Activated CD8-positive, alpha-beta memory T cell treated with anti-CD3 and anti-CD28 coated beads, Interleukin-2, amount 50 U/mL, for 1 hour (primary cell): ENCODE measurements at regions not wholly inside any gene's neighbourhood (a gene's known extent, or its start where the extent isn't known, plus 50 kb on each side); places are given as distances from the start of the nearest gene placed in this dataset.

ENCODE experiments used
- DNase-seq: peaks from one replicate; pipeline ENCODE4 v3.0.0-alpha.2; 2020; ENCODE audit errors: extremely low read depth

- no peak for DNase-seq
Measured at GRCh38 chr15:70303981-70304380, 206.3 kb upstream of the TLE3 start.

GRCh38 chr15:70302360-70302759, 204.6 kb upstream of the TLE3 start:
- no peak for DNase-seq

- no peak for DNase-seq
Measured at GRCh38 chr15:70301396-70301795, 203.7 kb upstream of the TLE3 start.

- DNase-seq = peak; percentile 48
Measured at GRCh38 chr15:70299931-70300869, 202.5 kb upstream of the TLE3 start.

- DNase-seq = no peak
Measured at GRCh38 chr15:70297465-70298058, 199.8 kb upstream of the TLE3 start.

- DNase-seq = no peak
Measured at GRCh38 chr15:70294731-70295305, 197.1 kb upstream of the TLE3 start.

- no peak for DNase-seq
Measured at GRCh38 chr15:70293591-70294470, 196.1 kb upstream of the TLE3 start.

GRCh38 chr15:70293138-70293537, 195.4 kb upstream of the TLE3 start:
- DNase-seq = no peak

GRCh38 chr15:70292076-70292760, 194.5 kb upstream of the TLE3 start:
- DNase-seq = no peak

GRCh38 chr15:70291305-70292075, 193.8 kb upstream of the TLE3 start:
- no peak for DNase-seq

GRCh38 chr15:70290708-70291107, 193.0 kb upstream of the TLE3 start:
- no peak for DNase-seq

GRCh38 chr15:70289191-70289955, 191.7 kb upstream of the TLE3 start:
- no peak for DNase-seq

- no peak for DNase-seq
Measured at GRCh38 chr15:70286113-70286806, 188.5 kb upstream of the TLE3 start.

GRCh38 chr15:70284438-70285214, 186.9 kb upstream of the TLE3 start:
- no peak for DNase-seq

- DNase-seq = no peak
Measured at GRCh38 chr15:70283511-70283910, 185.8 kb upstream of the TLE3 start.

GRCh38 chr15:70281811-70282307, 184.1 kb upstream of the TLE3 start:
- no peak for DNase-seq

- DNase-seq = no peak
Measured at GRCh38 chr15:70281261-70281810, 183.6 kb upstream of the TLE3 start.

GRCh38 chr15:70280781-70281180, 183.1 kb upstream of the TLE3 start:
- DNase-seq = no peak
